ENCODE measurements at regions not wholly inside any gene's neighbourhood (a gene's known extent, or its start where the extent isn't known, plus 50 kb on each side); places are given as distances from the start of the nearest gene placed in this dataset.
A peak's percentile ranks its signal among the peaks of the same experiment; 100 is the strongest.

- TF ChIP-seq ZNF764 (CRISPR knock-in tag; IDR thresholded peaks at IDR 0.05; ENCODE audit: low read depth), result 0 out of 2 replicates have a peak, but pooled peaks have one; percentile 61
- 0 out of 2 replicates have a peak, but pooled peaks have one; percentile 17 for TF ChIP-seq JUNB (CRISPR knock-in tag; conservative IDR thresholded peaks at IDR 0.05)
- TF ChIP-seq UBTF (IDR thresholded peaks at IDR 0.05; ENCODE audit: borderline replicate concordance in 1 of 2, low read depth in 2 of 2, low read length in 2 of 2), result no peak
- peak; percentile 11 for TF ChIP-seq RBBP5 (IDR thresholded peaks at IDR 0.05; ENCODE audit: borderline replicate concordance, insufficient read depth, low read length, poor library complexity, severe bottlenecking)
- no peak for TF ChIP-seq GABPA (tag; conservative IDR thresholded peaks at IDR 0.05; ENCODE audit: low read depth)
- TF ChIP-seq TBL1XR1 (IDR thresholded peaks at IDR 0.05; ENCODE audit: low read length in 2 of 2), result peak in 1 of 2 experiments; percentile 60; a peak in 2 of 4 replicates
- 0 out of 2 replicates have a peak, but pooled peaks have one; percentile 24 for TF ChIP-seq BMI1 (IDR thresholded peaks at IDR 0.05; ENCODE audit: low read length)
- TF ChIP-seq CREB3L1 (IDR thresholded peaks at IDR 0.05; ENCODE audit: borderline replicate concordance, low read depth), result peak; percentile 52; the same call in 1 of the 2 replicates
- no peak for TF ChIP-seq BCLAF1 (IDR thresholded peaks at IDR 0.05; ENCODE audit: borderline replicate concordance in 1 of 2, control insufficient read depth in 1 of 2, low read depth in 2 of 2, low read length in 1 of 2)
- peak; percentile 70; the same call in 1 of the 2 replicates for TF ChIP-seq RREB1 (CRISPR knock-in tag; IDR thresholded peaks at IDR 0.05)
- TF ChIP-seq GABPB1 (CRISPR knock-in tag; IDR thresholded peaks at IDR 0.05), result peak; percentile 31; the same call in 1 of the 2 replicates
- TF ChIP-seq HDGF (IDR thresholded peaks at IDR 0.05), result no peak
Measured at GRCh38 chr22:22342697-22343580, 98.4 kb downstream of the VPREB1 start (continued).
